Stomach smooth muscle (tissue), 2 donors: ENCODE measurements at regions not wholly inside any gene's neighbourhood (a gene's known extent, or its start where the extent isn't known, plus 50 kb on each side); places are given as distances from the start of the nearest gene placed in this dataset.

ENCODE experiments used
- H3K27ac ChIP-seq: one replicate; pipeline ENCODE4 v1.7.0; 2013; ENCODE audit warnings: mild to moderate bottlenecking, low read length, inconsistent platforms
- H3K27me3 ChIP-seq, 2 donors: one replicate each; pipeline ENCODE4 v1.7.0; 2013; ENCODE audit warnings: low read length in 2 of 2; ENCODE audit not compliant: insufficient read depth in 2 of 2, control insufficient read depth in 1 of 2
- H3K36me3 ChIP-seq, 2 donors: one replicate each; pipeline ENCODE4 v1.7.0; 2013; ENCODE audit warnings: low read length in 2 of 2; ENCODE audit not compliant: control insufficient read depth in 2 of 2, insufficient read depth in 2 of 2
- H3K4me1 ChIP-seq: one replicate; pipeline ENCODE4 v1.7.0; 2013; ENCODE audit warnings: low read length; ENCODE audit not compliant: control insufficient read depth, insufficient read depth
- H3K4me3 ChIP-seq, 2 donors: one replicate each; pipeline ENCODE4 v1.7.0; 2013; ENCODE audit warnings: low read length in 2 of 2
- H3K9ac ChIP-seq, 2 donors: one replicate each; pipeline ENCODE4 v1.7.0; 2013; ENCODE audit warnings: low read length in 2 of 2, mild to moderate bottlenecking in 1 of 2
- H3K9me3 ChIP-seq, 2 donors: one replicate each; pipeline ENCODE4 v1.7.0; 2013; ENCODE audit warnings: low read length in 2 of 2; ENCODE audit not compliant: control insufficient read depth in 2 of 2
- donor health status: healthy.
- donor health status: Pancreatic carcinoma.

- H3K27ac ChIP-seq, result no peak overlapping the region
- H3K9me3 ChIP-seq, result no peaks in the 10 kb centered on the region
- H3K9ac ChIP-seq, result no peak overlapping the region
- no peaks in the 10 kb centered on the region for H3K36me3 ChIP-seq
- no peaks in the 10 kb centered on the region for H3K4me1 ChIP-seq
- no peak overlapping the region for H3K4me3 ChIP-seq
- H3K27me3 ChIP-seq, result no peaks in the 10 kb centered on the region
These were observed 91.8 kb upstream of the PREP start for GRCh38 chr6:105494688-105495087.

- Histone ChIP-seq H3K9ac (no peak overlapping the region), H3K4me1 (no peaks in the 10 kb centered on the region), H3K9me3 (no peaks in the 10 kb centered on the region), H3K27me3 (no peaks in the 10 kb centered on the region), H3K27ac (no peak overlapping the region), H3K4me3 (no peak overlapping the region), H3K36me3 (no peaks in the 10 kb centered on the region)
These were observed 90.9 kb upstream of the PREP start for GRCh38 chr6:105493736-105494135.

- H3K4me1 ChIP-seq, result no peaks in the 10 kb centered on the region
- H3K9ac ChIP-seq, result no peak overlapping the region
- no peaks in the 10 kb centered on the region for H3K27me3 ChIP-seq
- H3K27ac ChIP-seq, result no peak overlapping the region
- H3K36me3 ChIP-seq, result no peaks in the 10 kb centered on the region
- H3K4me3 ChIP-seq, result no peak overlapping the region
- H3K9me3 ChIP-seq, result no peaks in the 10 kb centered on the region
These were observed 90.1 kb upstream of the PREP start for GRCh38 chr6:105492706-105493673.

- no peak overlapping the region for H3K4me3 ChIP-seq
- no peaks in the 10 kb centered on the region for H3K36me3 ChIP-seq
- H3K9me3 ChIP-seq, result no peaks in the 10 kb centered on the region
- H3K27me3 ChIP-seq, result no peaks in the 10 kb centered on the region
- no peaks in the 10 kb centered on the region for H3K4me1 ChIP-seq
- no peak overlapping the region for H3K9ac ChIP-seq
- no peak overlapping the region for H3K27ac ChIP-seq
These were observed 86.3 kb upstream of the PREP start for GRCh38 chr6:105489216-105489530.

- no peaks in the 10 kb centered on the region for H3K4me1 ChIP-seq
- no peak overlapping the region for H3K27ac ChIP-seq
- no peak overlapping the region for H3K9ac ChIP-seq
These were observed 85.8 kb upstream of the PREP start for GRCh38 chr6:105488516-105489215.

GRCh38 chr6:105487040-105487790, 84.3 kb upstream of the PREP start:
- Histone ChIP-seq H3K9ac (no peak overlapping the region), H3K27ac (no peak overlapping the region)

More at GRCh38 chr6:105488516-105489215, 85.8 kb upstream of the PREP start:
- Histone ChIP-seq H3K4me3 (peak overlapping the region in 1 of 2 donors; percentile 23), H3K9me3 (no peaks in the 10 kb centered on the region), H3K36me3 (no peaks in the 10 kb centered on the region), H3K27me3 (no peaks in the 10 kb centered on the region)

GRCh38 chr6:105485456-105485855, 82.6 kb upstream of the PREP start:
- H3K9ac ChIP-seq, result no peak overlapping the region
- H3K27me3 ChIP-seq, result no peaks in the 10 kb centered on the region
- H3K4me1 ChIP-seq, result no peaks in the 10 kb centered on the region
- no peak overlapping the region for H3K27ac ChIP-seq
- H3K36me3 ChIP-seq, result no peaks in the 10 kb centered on the region
- no peaks in the 10 kb centered on the region for H3K9me3 ChIP-seq
- H3K4me3 ChIP-seq, result no peak overlapping the region

More at GRCh38 chr6:105487040-105487790, 84.3 kb upstream of the PREP start:
- Histone ChIP-seq H3K4me3 (no peak overlapping the region), H3K36me3 (no peaks in the 10 kb centered on the region), H3K27me3 (no peaks in the 10 kb centered on the region), H3K9me3 (no peaks in the 10 kb centered on the region), H3K4me1 (no peaks in the 10 kb centered on the region)

GRCh38 chr6:105484238-105485161, 81.6 kb upstream of the PREP start:
- Histone ChIP-seq H3K9ac (no peak overlapping the region), H3K27ac (no peak overlapping the region), H3K9me3 (no peaks in the 10 kb centered on the region), H3K27me3 (no peaks in the 10 kb centered on the region), H3K36me3 (no peaks in the 10 kb centered on the region), H3K4me1 (no peaks in the 10 kb centered on the region), H3K4me3 (no peak overlapping the region)

- H3K36me3 ChIP-seq, result no peaks in the 10 kb centered on the region
- no peak overlapping the region for H3K27ac ChIP-seq
- H3K4me1 ChIP-seq, result no peaks in the 10 kb centered on the region
These were observed 80.6 kb upstream of the PREP start for GRCh38 chr6:105483492-105483891.

GRCh38 chr6:105482921-105483320, 80.0 kb upstream of the PREP start:
- no peaks in the 10 kb centered on the region for H3K4me1 ChIP-seq
- no peak overlapping the region for H3K4me3 ChIP-seq
- H3K36me3 ChIP-seq, result no peaks in the 10 kb centered on the region
- H3K27me3 ChIP-seq, result no peaks in the 10 kb centered on the region
- H3K9me3 ChIP-seq, result no peaks in the 10 kb centered on the region
- no peak overlapping the region for H3K27ac ChIP-seq
- no peak overlapping the region for H3K9ac ChIP-seq

More at GRCh38 chr6:105483492-105483891, 80.6 kb upstream of the PREP start:
- H3K9ac ChIP-seq, result no peak overlapping the region
- H3K9me3 ChIP-seq, result no peaks in the 10 kb centered on the region
- H3K4me3 ChIP-seq, result no peak overlapping the region
- no peaks in the 10 kb centered on the region for H3K27me3 ChIP-seq
